PC-9 (cell line): ENCODE measurements at regions not wholly inside any gene's neighbourhood (a gene's known extent, or its start where the extent isn't known, plus 50 kb on each side); places are given as distances from the start of the nearest gene placed in this dataset.

ENCODE experiments used
- BruUV-seq: library from RNA; stranded (reverse); fragments of 400-500 nt; replicated peaks from 2 replicates; lab custom pipeline; 2021; lab: Mats Ljungman, UMichigan
- CTCF ChIA-PET: fragments of 300-600 bp; sonication (Branson Sonifier 250); formaldehyde crosslinking; loops from one replicate; lab custom pipeline; 2022; ENCODE audit warnings: antibody characterized with exemption; lab: Charles Lee
- POLR2A ChIA-PET: fragments of 300-600 bp; sonication (Branson Sonifier 250); formaldehyde crosslinking; loops from one replicate; lab custom pipeline; 2022; ENCODE audit warnings: antibody characterized with exemption; ENCODE audit not compliant: unreplicated experiment; lab: Charles Lee
- DNase-seq, 2 experiments: peaks; one replicate each; pipeline versions ENCODE4 v3.0.0 to v3.0.0-alpha.2; 2015 to 2022; ENCODE audit warnings: mixed read lengths in 1 of 2
- H2AFZ ChIP-seq: fragments of 200-600 bp; sonication (generic); 2 replicates; pipeline ENCODE4 v1.8.1; 2017; ENCODE audit warnings: antibody characterized with exemption
- H3F3A ChIP-seq: fragments of 200-600 bp; sonication (generic); 2 replicates; pipeline ENCODE4 v1.8.1; 2017; ENCODE audit warnings: antibody characterized with exemption, mild to moderate bottlenecking, low read depth; ENCODE audit not compliant: insufficient read depth
- H3K27ac ChIP-seq: fragments of 200-600 bp; sonication (generic); 2 replicates; pipeline ENCODE4 v1.6.1; 2016; ENCODE audit warnings: mixed run types
- H3K27me3 ChIP-seq: fragments of 200-600 bp; sonication (generic); 2 replicates; pipeline ENCODE4 v1.6.1; 2016; ENCODE audit warnings: low read depth, mixed run types; ENCODE audit not compliant: insufficient read depth
- H3K36me3 ChIP-seq: fragments of 200-600 bp; sonication (generic); 2 replicates; pipeline ENCODE4 v1.6.1; 2016; ENCODE audit warnings: low read depth, mixed run types
- H3K4me1 ChIP-seq: fragments of 200-600 bp; sonication (generic); replicated peaks from 2 replicates; pipeline ENCODE4 v1.6.1; 2016; ENCODE audit warnings: mixed run types; ENCODE audit not compliant: insufficient read depth
- H3K4me2 ChIP-seq: fragments of 200-600 bp; sonication (generic); 2 replicates; pipeline ENCODE4 v1.6.1; 2017; ENCODE audit warnings: mixed run types
- H3K4me3 ChIP-seq: fragments of 200-600 bp; sonication (generic); 2 replicates; pipeline ENCODE4 v1.6.1; 2016; ENCODE audit warnings: mixed run types
- H3K79me2 ChIP-seq: fragments of 200-600 bp; sonication (generic); 2 replicates; pipeline ENCODE4 v1.6.1; 2017; ENCODE audit warnings: low read depth, mixed run types
- H3K9me2 ChIP-seq: fragments of 200-600 bp; sonication (generic); 2 replicates; pipeline ENCODE4 v1.8.1; 2017; ENCODE audit warnings: mild to moderate bottlenecking; ENCODE audit not compliant: insufficient read depth
- H3K9me3 ChIP-seq: fragments of 200-600 bp; sonication (generic); 2 replicates; pipeline ENCODE4 v1.8.1; 2016; ENCODE audit warnings: low read depth; ENCODE audit not compliant: insufficient read depth
- H4K20me1 ChIP-seq: fragments of 200-600 bp; sonication (generic); 2 replicates; pipeline ENCODE4 v1.8.1; 2017; ENCODE audit not compliant: insufficient read depth
- CTCF ChIP-seq: fragments of 200-600 bp; sonication (generic); conservative IDR thresholded peaks from 2 replicates; pipeline ENCODE4 v1.6.1; 2017; ENCODE audit warnings: mixed run types, antibody characterized with exemption, mild to moderate bottlenecking, moderate library complexity
- EZH2 ChIP-seq: fragments of 200-600 bp; sonication (generic); IDR thresholded peaks from 2 replicates; pipeline ENCODE4 v1.8.0; 2017; ENCODE audit warnings: antibody characterized with exemption, low read depth
- intact Hi-C: fragments of 100-400 bp; cut with micrococcal nuclease; formaldehyde crosslinking; loops from one replicate; pipeline ENCODE4 v1.10.0; 2022; ENCODE audit not compliant: unreplicated experiment

GRCh38 chr13:68028701-68029100 lies 798.6 kb upstream of the PCDH9 start:
- BruUV-seq, result no TSS peak
- no peaks in the 10 kb centered on the region for H3K27me3 ChIP-seq
- POLR2A ChIA-PET, result no interaction called here
- no peak for DNase-seq
- no peaks in the 10 kb centered on the region for H4K20me1 ChIP-seq
- H3K4me1 ChIP-seq, result no peaks in the 10 kb centered on the region
- no peak overlapping the region for H3K27ac ChIP-seq
- TF ChIP-seq CTCF (no peak), EZH2 (no peak)
- no peaks in the 10 kb centered on the region for H3K36me3 ChIP-seq
- no peaks in the 10 kb centered on the region for H3K9me3 ChIP-seq
- CTCF ChIA-PET, result no interaction called here
- intact Hi-C loops, result no loop called here
- H3K4me3 ChIP-seq, result no peak overlapping the region
- no peaks in the 10 kb centered on the region for H3K9me2 ChIP-seq
- H3F3A ChIP-seq, result no peaks in the 10 kb centered on the region; the same call in 1 of the 2 replicates
- no peak overlapping the region for H3K4me2 ChIP-seq
- no peak overlapping the region for H2AFZ ChIP-seq
- H3K79me2 ChIP-seq, result no peaks in the 10 kb centered on the region

- CTCF ChIA-PET, result no interaction called here
- Histone ChIP-seq H3K36me3 (no peaks in the 10 kb centered on the region), H3K79me2 (no peaks in the 10 kb centered on the region), H3K9me2 (no peaks in the 10 kb centered on the region), H3K27ac (no peak overlapping the region), H3K9me3 (no peaks in the 10 kb centered on the region), H3K4me2 (no peak overlapping the region), H3K4me3 (no peak overlapping the region), H4K20me1 (no peaks in the 10 kb centered on the region), H3K27me3 (no peaks in the 10 kb centered on the region), H3K4me1 (no peaks in the 10 kb centered on the region), H2AFZ (no peak overlapping the region), H3F3A (no peaks in the 10 kb centered on the region)
- no peak for DNase-seq
- intact Hi-C loops, result no loop called here
- no TSS peak for BruUV-seq
- no peak for TF ChIP-seq CTCF
- no peak for TF ChIP-seq EZH2
- POLR2A ChIA-PET, result no interaction called here
Observed at GRCh38 chr13:68027306-68027705, 797.2 kb upstream of the PCDH9 start.

- POLR2A ChIA-PET, result no interaction called here
- no TSS peak for BruUV-seq
Observed at GRCh38 chr13:68026077-68026476, 795.9 kb upstream of the PCDH9 start.

More at GRCh38 chr13:68026077-68026476, 795.9 kb upstream of the PCDH9 start:
- Histone ChIP-seq H3K4me1 (no peaks in the 10 kb centered on the region), H3K27ac (no peak overlapping the region), H4K20me1 (no peaks in the 10 kb centered on the region), H3K9me3 (no peaks in the 10 kb centered on the region), H3K4me2 (no peak overlapping the region), H3F3A (no peaks in the 10 kb centered on the region), H3K27me3 (no peaks in the 10 kb centered on the region), H3K79me2 (no peaks in the 10 kb centered on the region), H3K9me2 (no peaks in the 10 kb centered on the region), H2AFZ (no peak overlapping the region), H3K36me3 (no peaks in the 10 kb centered on the region), H3K4me3 (no peak overlapping the region)
- no peak for DNase-seq
- CTCF ChIA-PET, result no interaction called here
- intact Hi-C loops, result no loop called here
- TF ChIP-seq CTCF (no peak), EZH2 (no peak)
